SK-N-SH (cell line): ENCODE measurements at regions not wholly inside any gene's neighbourhood (a gene's known extent, or its start where the extent isn't known, plus 50 kb on each side); places are given as distances from the start of the nearest gene placed in this dataset.

ENCODE experiments used
- CTCF ChIA-PET: fragments of 300-600, 350-600 bp; formaldehyde crosslinking; extraction: SDS; loops from one replicate; lab custom pipeline; 2021; lab: Yijun Ruan, JAX
- POLR2A ChIA-PET: fragments of 350-600 bp; sonication (Branson Sonifier 250); formaldehyde crosslinking; extraction: SDS; loops from one replicate; lab custom pipeline; 2020; ENCODE audit warnings: antibody characterized with exemption, inconsistent platforms; lab: Yijun Ruan, JAX
- DNase-seq: peaks from one replicate; pipeline ENCODE4 v3.0.0; 2012
- H2AFZ ChIP-seq: fragments of 200-600 bp; sonication (generic); 2 replicates; pipeline ENCODE4 v1.8.1; 2016; ENCODE audit warnings: antibody characterized with exemption, mild to moderate bottlenecking, low read depth
- H3F3A ChIP-seq: fragments of 200-600 bp; sonication (generic); replicated peaks from 2 replicates; pipeline ENCODE3; 2016; ENCODE audit warnings: antibody characterized with exemption, mild to moderate bottlenecking; ENCODE audit not compliant: insufficient read depth
- H3K27ac ChIP-seq, 2 experiments: fragments of 200-500 bp in 1 of 2; fragments of 200-600 bp in 1 of 2; sonication (Bioruptor generic) in 1 of 2; sonication (generic), shearing (Covaris generic) in 1 of 2; 2 replicates each; pipeline versions ENCODE4 v1.5.1 to v1.6.1; 2014 to 2016; ENCODE audit warnings: low read depth in 2 of 2, inconsistent platforms in 1 of 2, low read length in 1 of 2, mild to moderate bottlenecking in 1 of 2, mixed read lengths in 1 of 2
- H3K27me3 ChIP-seq: fragments of 200-600 bp; sonication (generic), shearing (Covaris generic); 2 replicates; pipeline ENCODE4 v1.6.1; 2016; ENCODE audit warnings: mixed run types; ENCODE audit not compliant: insufficient read depth
- H3K36me3 ChIP-seq, 2 experiments: fragments of 200-500 bp in 1 of 2; fragments of 200-600 bp in 1 of 2; sonication (Bioruptor generic) in 1 of 2; sonication (generic) in 1 of 2; replicated peaks in 1 of 2; 2 replicates each; pipeline versions ENCODE3 to v1.5.1; 2014 to 2016; ENCODE audit warnings: low read length in 1 of 2, mild to moderate bottlenecking in 1 of 2; ENCODE audit not compliant: insufficient read depth in 2 of 2, control insufficient read depth in 1 of 2
- H3K4me1 ChIP-seq, 2 experiments: fragments of 200-500 bp in 1 of 2; fragments of 200-600 bp in 1 of 2; sonication (Bioruptor generic) in 1 of 2; sonication (generic), shearing (Covaris generic) in 1 of 2; 2 replicates each; pipeline versions ENCODE4 v1.5.1 to v1.6.1; 2014 to 2016; ENCODE audit warnings: low read depth in 1 of 2, low read length in 1 of 2, mixed run types in 1 of 2; ENCODE audit not compliant: insufficient read depth in 2 of 2, control insufficient read depth in 1 of 2
- H3K4me2 ChIP-seq: fragments of 200-600 bp; sonication (generic), shearing (Covaris generic); 2 replicates; pipeline ENCODE4 v1.6.1; 2017; ENCODE audit warnings: mixed run types
- H3K4me3 ChIP-seq, 2 experiments: fragments of 200-500 bp in 1 of 2; fragments of 200-600 bp in 1 of 2; sonication (Bioruptor generic) in 1 of 2; sonication (generic), shearing (Covaris generic) in 1 of 2; 2 replicates each; pipeline versions ENCODE4 v1.5.1 to v1.8.1; 2014 to 2016; ENCODE audit warnings: low read depth in 2 of 2, inconsistent platforms in 1 of 2, low read length in 1 of 2, mild to moderate bottlenecking in 1 of 2, mixed read lengths in 1 of 2, moderate library complexity in 1 of 2
- H3K79me2 ChIP-seq: fragments of 200-600 bp; sonication (generic); 2 replicates; pipeline ENCODE4 v1.8.1; 2017; ENCODE audit warnings: mild to moderate bottlenecking; ENCODE audit not compliant: insufficient read depth
- H3K9ac ChIP-seq: fragments of 200-600 bp; sonication (generic); 2 replicates; pipeline ENCODE4 v1.6.1; 2017; ENCODE audit warnings: mixed run types
- H3K9me2 ChIP-seq: fragments of 200-600 bp; sonication (generic); 2 replicates; pipeline ENCODE4 v1.6.1; 2017; ENCODE audit warnings: mixed run types
- H3K9me3 ChIP-seq: fragments of 200-600 bp; sonication (generic); 2 replicates; pipeline ENCODE4 v1.6.1; 2017; ENCODE audit warnings: mixed run types, mild to moderate bottlenecking, moderate library complexity
- H4K20me1 ChIP-seq: fragments of 200-600 bp; sonication (generic); 2 replicates; pipeline ENCODE4 v1.6.1; 2017; ENCODE audit warnings: mild to moderate bottlenecking, mixed run types; ENCODE audit not compliant: insufficient read depth
- CHD2 ChIP-seq: fragments of 150-350 bp; IDR thresholded peaks from 2 replicates; pipeline ENCODE4 v1.6.1; 2018; ENCODE audit warnings: low read length; ENCODE audit not compliant: partially characterized antibody
- EP300 ChIP-seq, 2 experiments: IDR thresholded peaks; 2 replicates each; pipeline versions ENCODE4 v1.4.0 to v1.6.1; 2012; ENCODE audit warnings: borderline replicate concordance in 1 of 2, low read depth in 1 of 2, low read length in 1 of 2
- EZH2phosphoT487 ChIP-seq: fragments of 200-600 bp; sonication (generic); IDR thresholded peaks from 2 replicates; pipeline ENCODE4 v1.6.1; 2017; ENCODE audit warnings: low read depth, mixed run types, mild to moderate bottlenecking, antibody characterized with exemption, moderate library complexity, borderline replicate concordance
- FOXJ3 ChIP-seq: sonication (generic); formaldehyde crosslinking; IDR thresholded peaks from 2 replicates; pipeline ENCODE4 v1.5.1; 2020; ENCODE audit warnings: mild to moderate bottlenecking, missing genetic modification reagents
- FOXM1 ChIP-seq: IDR thresholded peaks from 2 replicates; pipeline ENCODE4 v1.4.0; 2012; ENCODE audit warnings: low read depth, mild to moderate bottlenecking
- GABPA ChIP-seq: IDR thresholded peaks from 2 replicates; pipeline ENCODE4 v1.4.0; 2012; ENCODE audit warnings: low read depth, mild to moderate bottlenecking
- IRF3 ChIP-seq: fragments of 150-350 bp; IDR thresholded peaks from 2 replicates; pipeline ENCODE4 v1.6.1; 2016; ENCODE audit warnings: mild to moderate bottlenecking, low read depth, low read length
- MEF2A ChIP-seq: IDR thresholded peaks from 2 replicates; pipeline ENCODE4 v1.4.0; 2012; ENCODE audit warnings: low read depth, borderline replicate concordance
- MXI1 ChIP-seq: IDR thresholded peaks from 2 replicates; pipeline ENCODE4 v1.6.1; 2012; ENCODE audit warnings: mild to moderate bottlenecking, low read depth, low read length, improper control_type of control experiment
- POLR2AphosphoS5 ChIP-seq: IDR thresholded peaks from 2 replicates; pipeline ENCODE4 v1.6.1; 2012; ENCODE audit warnings: low read depth, low read length
- RAD21 ChIP-seq: IDR thresholded peaks from 2 replicates; pipeline ENCODE4 v1.6.1; 2012; ENCODE audit warnings: mild to moderate bottlenecking, low read length
- RCOR1 ChIP-seq: fragments of 150-350 bp; IDR thresholded peaks from 2 replicates; pipeline ENCODE4 v1.6.1; 2017; ENCODE audit warnings: antibody characterized with exemption, low read length
- SMC3 ChIP-seq: IDR thresholded peaks from 2 replicates; pipeline ENCODE4 v1.6.1; 2012; ENCODE audit warnings: low read depth, low read length, improper control_type of control experiment
- TAF1 ChIP-seq: IDR thresholded peaks from 2 replicates; pipeline ENCODE4 v1.6.1; 2012; ENCODE audit warnings: low read depth, mild to moderate bottlenecking, low read length, moderate library complexity, borderline replicate concordance
- TCF12 ChIP-seq: IDR thresholded peaks from 2 replicates; pipeline ENCODE4 v1.4.0; 2012
- YY1 ChIP-seq: IDR thresholded peaks from 2 replicates; pipeline ENCODE4 v1.4.0; 2012; ENCODE audit warnings: low read depth, mild to moderate bottlenecking
- WGBS: methylation state at CpG from one replicate; pipeline ENCODE4 v1.1.6; 2017; ENCODE audit warnings: low lambda C conversion rate; 5-methylcytosine and 5-hydroxymethylcytosine counted together
- TF ChIP-seq, protein P1 (sequence below): IDR thresholded peaks from 2 replicates; pipeline ENCODE4 v1.4.0; 2012; ENCODE audit warnings: low read depth, borderline replicate concordance
- TF ChIP-seq, protein P2 (sequence below): fragments of 150-350 bp; IDR thresholded peaks from 2 replicates; pipeline ENCODE4 v1.6.1; 2017; ENCODE audit warnings: antibody characterized with exemption, low read length, low read depth, borderline replicate concordance
- TF ChIP-seq, protein P3 (sequence below): IDR thresholded peaks from 2 replicates; pipeline ENCODE4 v1.4.0; 2012; ENCODE audit warnings: low read depth, borderline replicate concordance
- TF ChIP-seq, protein P4 (sequence below): IDR thresholded peaks from 2 replicates; pipeline ENCODE4 v1.6.1; 2012; ENCODE audit warnings: mild to moderate bottlenecking, low read depth, low read length, moderate library complexity

DNA sequence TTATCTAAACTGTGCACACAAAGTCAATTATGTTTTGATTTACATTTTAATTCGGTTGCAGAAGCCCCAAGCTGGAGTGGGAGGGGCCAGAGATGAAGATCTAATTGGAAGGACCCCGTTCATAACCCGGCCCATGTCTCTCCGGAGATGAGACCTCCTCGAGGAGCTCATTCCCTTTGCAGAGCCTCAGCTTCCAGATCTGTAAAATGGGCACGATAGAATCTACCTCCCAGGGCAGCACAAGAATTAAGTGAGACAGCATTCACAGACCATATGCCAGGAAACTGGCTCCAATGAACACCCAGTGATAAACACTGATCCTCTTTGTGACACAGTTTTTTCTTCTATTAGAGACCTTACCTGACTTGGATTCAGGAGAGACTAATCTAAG lies 446.5 kb upstream of the CDH5 start:
- H3K9me3 ChIP-seq, result no peaks in the 10 kb centered on the region
- H3K27ac ChIP-seq, result no peak overlapping the region
- WGBS, result 56% methylated on average over 5 of the region's 6 CpGs
- no peak for DNase-seq
- ChIA-PET POLR2A (no interaction called here), CTCF (no interaction called here)
- H3K9me2 ChIP-seq, result no peaks in the 10 kb centered on the region
- H2AFZ ChIP-seq, result no peak overlapping the region
- no peaks in the 10 kb centered on the region for H3K4me1 ChIP-seq
- no peaks in the 10 kb centered on the region for H4K20me1 ChIP-seq
- no peaks in the 10 kb centered on the region for H3K79me2 ChIP-seq
- H3K27me3 ChIP-seq, result no peaks in the 10 kb centered on the region
- no peaks in the 10 kb centered on the region for H3K36me3 ChIP-seq
- TF ChIP-seq POLR2AphosphoS5 (no peak), RCOR1 (no peak), GABPA (no peak), TCF12 (no peak), CHD2 (no peak), RAD21 (no peak), YY1 (no peak), EP300 (IDR thresholded peaks at IDR 0.05; ENCODE audit: borderline replicate concordance in 1 of 2, low read depth in 1 of 2, low read length in 1 of 2) (no peak), MXI1 (no peak), FOXJ3 (CRISPR knock-in tag) (no peak), EZH2phosphoT487 (no peak), TAF1 (no peak), FOXM1 (no peak), IRF3 (no peak), SMC3 (no peak), MEF2A (no peak)
- TF ChIP-seq, protein P1, sequence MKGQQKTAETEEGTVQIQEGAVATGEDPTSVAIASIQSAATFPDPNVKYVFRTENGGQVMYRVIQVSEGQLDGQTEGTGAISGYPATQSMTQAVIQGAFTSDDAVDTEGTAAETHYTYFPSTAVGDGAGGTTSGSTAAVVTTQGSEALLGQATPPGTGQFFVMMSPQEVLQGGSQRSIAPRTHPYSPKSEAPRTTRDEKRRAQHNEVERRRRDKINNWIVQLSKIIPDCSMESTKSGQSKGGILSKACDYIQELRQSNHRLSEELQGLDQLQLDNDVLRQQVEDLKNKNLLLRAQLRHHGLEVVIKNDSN, result no peak
- TF ChIP-seq, protein P2, sequence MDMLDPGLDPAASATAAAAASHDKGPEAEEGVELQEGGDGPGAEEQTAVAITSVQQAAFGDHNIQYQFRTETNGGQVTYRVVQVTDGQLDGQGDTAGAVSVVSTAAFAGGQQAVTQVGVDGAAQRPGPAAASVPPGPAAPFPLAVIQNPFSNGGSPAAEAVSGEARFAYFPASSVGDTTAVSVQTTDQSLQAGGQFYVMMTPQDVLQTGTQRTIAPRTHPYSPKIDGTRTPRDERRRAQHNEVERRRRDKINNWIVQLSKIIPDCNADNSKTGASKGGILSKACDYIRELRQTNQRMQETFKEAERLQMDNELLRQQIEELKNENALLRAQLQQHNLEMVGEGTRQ, result no peak
- TF ChIP-seq, protein P3, sequence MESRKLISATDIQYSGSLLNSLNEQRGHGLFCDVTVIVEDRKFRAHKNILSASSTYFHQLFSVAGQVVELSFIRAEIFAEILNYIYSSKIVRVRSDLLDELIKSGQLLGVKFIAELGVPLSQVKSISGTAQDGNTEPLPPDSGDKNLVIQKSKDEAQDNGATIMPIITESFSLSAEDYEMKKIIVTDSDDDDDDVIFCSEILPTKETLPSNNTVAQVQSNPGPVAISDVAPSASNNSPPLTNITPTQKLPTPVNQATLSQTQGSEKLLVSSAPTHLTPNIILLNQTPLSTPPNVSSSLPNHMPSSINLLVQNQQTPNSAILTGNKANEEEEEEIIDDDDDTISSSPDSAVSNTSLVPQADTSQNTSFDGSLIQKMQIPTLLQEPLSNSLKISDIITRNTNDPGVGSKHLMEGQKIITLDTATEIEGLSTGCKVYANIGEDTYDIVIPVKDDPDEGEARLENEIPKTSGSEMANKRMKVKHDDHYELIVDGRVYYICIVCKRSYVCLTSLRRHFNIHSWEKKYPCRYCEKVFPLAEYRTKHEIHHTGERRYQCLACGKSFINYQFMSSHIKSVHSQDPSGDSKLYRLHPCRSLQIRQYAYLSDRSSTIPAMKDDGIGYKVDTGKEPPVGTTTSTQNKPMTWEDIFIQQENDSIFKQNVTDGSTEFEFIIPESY, result no peak
- TF ChIP-seq, protein P4, sequence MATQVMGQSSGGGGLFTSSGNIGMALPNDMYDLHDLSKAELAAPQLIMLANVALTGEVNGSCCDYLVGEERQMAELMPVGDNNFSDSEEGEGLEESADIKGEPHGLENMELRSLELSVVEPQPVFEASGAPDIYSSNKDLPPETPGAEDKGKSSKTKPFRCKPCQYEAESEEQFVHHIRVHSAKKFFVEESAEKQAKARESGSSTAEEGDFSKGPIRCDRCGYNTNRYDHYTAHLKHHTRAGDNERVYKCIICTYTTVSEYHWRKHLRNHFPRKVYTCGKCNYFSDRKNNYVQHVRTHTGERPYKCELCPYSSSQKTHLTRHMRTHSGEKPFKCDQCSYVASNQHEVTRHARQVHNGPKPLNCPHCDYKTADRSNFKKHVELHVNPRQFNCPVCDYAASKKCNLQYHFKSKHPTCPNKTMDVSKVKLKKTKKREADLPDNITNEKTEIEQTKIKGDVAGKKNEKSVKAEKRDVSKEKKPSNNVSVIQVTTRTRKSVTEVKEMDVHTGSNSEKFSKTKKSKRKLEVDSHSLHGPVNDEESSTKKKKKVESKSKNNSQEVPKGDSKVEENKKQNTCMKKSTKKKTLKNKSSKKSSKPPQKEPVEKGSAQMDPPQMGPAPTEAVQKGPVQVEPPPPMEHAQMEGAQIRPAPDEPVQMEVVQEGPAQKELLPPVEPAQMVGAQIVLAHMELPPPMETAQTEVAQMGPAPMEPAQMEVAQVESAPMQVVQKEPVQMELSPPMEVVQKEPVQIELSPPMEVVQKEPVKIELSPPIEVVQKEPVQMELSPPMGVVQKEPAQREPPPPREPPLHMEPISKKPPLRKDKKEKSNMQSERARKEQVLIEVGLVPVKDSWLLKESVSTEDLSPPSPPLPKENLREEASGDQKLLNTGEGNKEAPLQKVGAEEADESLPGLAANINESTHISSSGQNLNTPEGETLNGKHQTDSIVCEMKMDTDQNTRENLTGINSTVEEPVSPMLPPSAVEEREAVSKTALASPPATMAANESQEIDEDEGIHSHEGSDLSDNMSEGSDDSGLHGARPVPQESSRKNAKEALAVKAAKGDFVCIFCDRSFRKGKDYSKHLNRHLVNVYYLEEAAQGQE, result no peak
- H3K4me3 ChIP-seq, result no peak overlapping the region
- H3K4me2 ChIP-seq, result no peak overlapping the region
- no peak overlapping the region for H3K9ac ChIP-seq
- H3F3A ChIP-seq, result no peaks in the 10 kb centered on the region
